ENCODE measurements at regions not wholly inside any gene's neighbourhood (a gene's known extent, or its start where the extent isn't known, plus 50 kb on each side); places are given as distances from the start of the nearest gene placed in this dataset.

DNA sequence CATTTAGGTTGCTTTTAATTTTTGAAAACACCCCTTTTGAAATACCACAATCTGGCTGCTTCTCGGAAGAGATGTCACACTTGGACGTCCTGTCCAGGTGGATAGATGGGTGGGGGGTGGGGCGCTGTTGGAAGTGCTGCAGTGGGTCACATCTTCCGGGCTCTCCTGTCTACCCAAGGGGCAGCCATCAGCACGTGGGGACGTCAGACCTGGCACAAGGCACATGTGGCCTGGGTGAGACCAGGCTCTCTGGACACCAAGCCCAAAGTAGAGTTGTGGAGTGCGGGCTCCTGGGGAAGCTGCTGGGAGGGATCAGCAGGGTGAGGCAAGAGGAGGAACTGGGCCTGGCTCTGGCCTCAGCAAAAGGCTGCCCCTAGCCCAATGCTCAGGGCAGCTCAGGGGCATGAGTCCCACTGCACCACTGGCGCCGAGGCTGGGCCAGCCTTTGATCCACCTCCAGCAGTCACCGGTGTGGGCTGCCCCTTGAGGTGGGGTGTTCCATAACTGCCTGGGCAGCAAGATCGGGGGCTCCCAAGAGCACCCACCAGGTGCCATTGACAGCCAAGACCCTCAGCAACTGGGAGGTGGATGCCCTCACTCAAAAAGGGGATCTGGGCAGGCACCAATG, 68.6 kb upstream of the CCND1 start:
- DNase-seq (ENCODE audit: low read depth) = no peak

DNA sequence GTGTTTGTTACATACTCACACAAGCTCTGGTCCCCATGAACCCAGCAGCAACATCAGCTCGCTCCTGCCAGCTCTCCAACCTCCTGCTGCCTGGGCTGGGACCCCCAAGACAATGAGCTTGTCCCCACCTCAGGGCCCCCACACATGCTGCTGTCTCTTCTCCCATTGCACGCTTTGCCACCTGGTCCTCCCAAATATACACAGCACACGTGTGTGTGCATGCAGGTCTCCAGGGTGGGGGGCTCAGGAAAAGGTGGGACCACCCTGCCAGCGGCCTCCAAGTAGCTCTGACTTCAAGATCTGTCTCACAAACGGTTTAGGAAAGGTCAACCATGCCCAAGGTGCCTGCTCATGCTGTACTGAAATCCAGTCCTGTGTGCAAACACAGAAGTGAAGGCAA, 68.1 kb upstream of the CCND1 start:
- H3K4me3 ChIP-seq (ENCODE audit: low read length) = no peak overlapping the region
- TF ChIP-seq, protein P1, sequence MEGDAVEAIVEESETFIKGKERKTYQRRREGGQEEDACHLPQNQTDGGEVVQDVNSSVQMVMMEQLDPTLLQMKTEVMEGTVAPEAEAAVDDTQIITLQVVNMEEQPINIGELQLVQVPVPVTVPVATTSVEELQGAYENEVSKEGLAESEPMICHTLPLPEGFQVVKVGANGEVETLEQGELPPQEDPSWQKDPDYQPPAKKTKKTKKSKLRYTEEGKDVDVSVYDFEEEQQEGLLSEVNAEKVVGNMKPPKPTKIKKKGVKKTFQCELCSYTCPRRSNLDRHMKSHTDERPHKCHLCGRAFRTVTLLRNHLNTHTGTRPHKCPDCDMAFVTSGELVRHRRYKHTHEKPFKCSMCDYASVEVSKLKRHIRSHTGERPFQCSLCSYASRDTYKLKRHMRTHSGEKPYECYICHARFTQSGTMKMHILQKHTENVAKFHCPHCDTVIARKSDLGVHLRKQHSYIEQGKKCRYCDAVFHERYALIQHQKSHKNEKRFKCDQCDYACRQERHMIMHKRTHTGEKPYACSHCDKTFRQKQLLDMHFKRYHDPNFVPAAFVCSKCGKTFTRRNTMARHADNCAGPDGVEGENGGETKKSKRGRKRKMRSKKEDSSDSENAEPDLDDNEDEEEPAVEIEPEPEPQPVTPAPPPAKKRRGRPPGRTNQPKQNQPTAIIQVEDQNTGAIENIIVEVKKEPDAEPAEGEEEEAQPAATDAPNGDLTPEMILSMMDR (IDR thresholded peaks at IDR 0.05; ENCODE audit: insufficient read depth, low read depth, low read length, missing control alignments) = no peak
- DNase-seq (ENCODE audit: low read depth) = no peak

More for the DNA sequence above, 68.6 kb upstream of the CCND1 start:
- H3K4me3 ChIP-seq (ENCODE audit: low read length) = no peak overlapping the region
- TF ChIP-seq, protein P1 (IDR thresholded peaks at IDR 0.05; ENCODE audit: insufficient read depth, low read depth, low read length, missing control alignments) = no peak

DNA sequence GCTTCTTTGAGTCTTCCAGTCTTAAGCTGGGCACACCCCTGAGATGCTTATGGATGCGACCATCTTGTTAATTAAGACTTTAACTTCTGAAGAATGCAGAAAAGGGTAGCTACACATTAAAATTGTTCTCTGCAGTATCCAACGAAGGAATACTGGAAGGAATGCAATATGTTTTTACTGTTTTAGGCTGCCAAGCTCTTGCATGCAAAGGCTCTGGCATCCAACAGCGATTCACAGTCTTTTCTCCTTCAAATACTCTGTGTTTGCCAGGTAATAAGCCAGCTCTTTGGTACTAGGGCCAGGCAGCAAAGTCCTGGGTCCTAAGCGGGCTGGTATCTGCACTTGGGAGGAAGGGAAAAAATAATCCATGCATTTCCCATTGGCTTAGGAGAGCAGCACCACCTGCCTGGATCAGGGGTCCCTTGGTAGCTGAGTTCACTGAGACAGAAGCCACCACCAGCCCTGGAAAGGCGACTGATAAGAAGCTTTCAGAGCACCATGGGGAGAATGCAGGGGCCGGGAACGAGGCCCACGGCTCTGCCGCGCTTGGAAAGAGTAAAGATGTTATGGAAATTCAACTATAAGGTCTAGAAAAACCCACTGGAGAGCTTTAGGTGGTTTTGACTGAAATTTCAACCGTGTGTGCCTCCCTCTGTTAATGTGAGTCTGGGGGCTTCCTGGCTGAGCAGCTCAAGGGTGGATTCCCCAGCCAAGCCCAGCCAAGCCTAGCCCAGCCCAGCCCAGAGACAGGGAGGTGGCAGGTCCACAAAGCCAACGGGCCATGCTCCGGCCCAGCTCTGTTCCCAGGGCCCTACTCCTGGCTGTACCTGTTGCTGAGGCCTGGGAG, 67.0 kb upstream of the CCND1 start:
- no peak for DNase-seq (ENCODE audit: low read depth)
- no peak overlapping the region for H3K4me3 ChIP-seq (ENCODE audit: low read length)
- TF ChIP-seq, protein P1 (IDR thresholded peaks at IDR 0.05; ENCODE audit: insufficient read depth, low read depth, low read length, missing control alignments) = no peak

DNA sequence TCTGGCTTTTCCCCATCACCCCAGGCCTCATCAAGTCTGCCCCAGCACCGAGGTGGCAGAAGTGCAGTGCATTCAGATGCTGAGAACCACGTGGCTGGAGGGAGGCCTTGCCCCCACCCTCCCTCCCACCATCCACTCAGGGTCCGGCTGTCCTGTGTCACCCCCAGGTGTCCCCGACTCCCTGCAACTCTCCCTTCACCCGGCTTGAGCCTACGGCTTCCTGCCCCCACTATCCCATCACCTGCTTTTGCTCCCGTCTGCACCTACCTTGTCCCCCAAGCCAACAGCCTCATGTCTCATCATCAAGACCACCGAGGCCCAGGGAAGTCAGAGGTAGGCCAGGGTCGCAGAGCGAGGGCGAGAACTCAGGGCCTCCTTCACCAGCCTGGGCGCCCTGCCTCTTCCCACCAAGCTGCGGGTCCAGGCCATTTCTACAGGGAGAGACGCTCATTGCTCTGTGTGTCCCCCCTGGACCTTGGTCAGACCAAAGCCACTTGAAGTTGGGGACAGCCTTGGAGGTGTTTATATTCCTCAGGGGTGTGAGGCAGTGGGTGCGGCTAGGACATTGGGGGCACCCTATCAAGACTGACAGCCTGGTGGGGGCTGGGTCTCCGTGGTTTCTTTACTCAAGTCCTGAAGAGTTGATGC, 66.2 kb upstream of the CCND1 start:
- H3K4me3 ChIP-seq (ENCODE audit: low read length) = no peak overlapping the region
- TF ChIP-seq, protein P1 (IDR thresholded peaks at IDR 0.05; ENCODE audit: insufficient read depth, low read depth, low read length, missing control alignments) = no peak
- DNase-seq (ENCODE audit: low read depth) = no peak

DNA sequence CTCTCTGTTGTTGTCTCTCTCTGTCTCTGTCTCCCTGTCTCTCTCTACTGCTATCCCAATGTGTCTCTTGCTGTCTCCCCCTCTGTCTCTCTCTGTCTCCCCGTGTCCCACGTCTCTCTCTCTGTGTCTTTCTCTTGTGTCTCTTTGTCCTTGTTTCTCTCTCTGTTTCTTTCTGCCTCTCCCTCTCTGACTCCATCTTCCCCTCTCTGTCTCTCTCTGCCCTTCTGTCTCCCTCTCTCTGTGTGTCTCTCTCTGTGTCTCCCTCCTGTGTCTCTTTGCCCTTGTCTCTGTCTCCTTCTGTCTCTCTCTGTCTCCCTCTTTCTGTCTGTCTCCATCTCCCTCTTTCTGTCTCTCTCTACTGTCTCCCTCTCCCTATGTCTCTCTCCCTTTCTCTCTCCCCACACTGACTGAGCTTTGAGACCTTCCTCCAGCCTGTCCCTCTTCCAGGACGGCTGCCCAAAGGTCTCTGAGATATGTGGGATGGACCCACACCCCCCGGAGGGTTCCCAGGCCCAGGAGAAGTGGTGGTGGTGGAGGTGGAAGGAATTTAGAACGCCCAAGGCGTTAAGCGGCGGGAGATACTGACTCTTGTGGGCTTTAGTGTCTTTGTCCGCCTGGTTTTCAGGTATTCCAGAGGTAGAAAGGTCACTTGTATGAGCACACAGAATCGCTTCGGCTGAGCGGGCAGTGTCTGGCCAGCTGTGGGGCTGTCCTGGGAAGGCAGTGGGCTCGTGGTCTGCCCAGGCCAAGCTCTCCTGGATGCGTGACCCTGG, 65.5 kb upstream of the CCND1 start:
- DNase-seq (ENCODE audit: low read depth) = no peak
- no peak overlapping the region for H3K4me3 ChIP-seq (ENCODE audit: low read length)
- TF ChIP-seq, protein P1 (IDR thresholded peaks at IDR 0.05; ENCODE audit: insufficient read depth, low read depth, low read length, missing control alignments) = no peak

DNA sequence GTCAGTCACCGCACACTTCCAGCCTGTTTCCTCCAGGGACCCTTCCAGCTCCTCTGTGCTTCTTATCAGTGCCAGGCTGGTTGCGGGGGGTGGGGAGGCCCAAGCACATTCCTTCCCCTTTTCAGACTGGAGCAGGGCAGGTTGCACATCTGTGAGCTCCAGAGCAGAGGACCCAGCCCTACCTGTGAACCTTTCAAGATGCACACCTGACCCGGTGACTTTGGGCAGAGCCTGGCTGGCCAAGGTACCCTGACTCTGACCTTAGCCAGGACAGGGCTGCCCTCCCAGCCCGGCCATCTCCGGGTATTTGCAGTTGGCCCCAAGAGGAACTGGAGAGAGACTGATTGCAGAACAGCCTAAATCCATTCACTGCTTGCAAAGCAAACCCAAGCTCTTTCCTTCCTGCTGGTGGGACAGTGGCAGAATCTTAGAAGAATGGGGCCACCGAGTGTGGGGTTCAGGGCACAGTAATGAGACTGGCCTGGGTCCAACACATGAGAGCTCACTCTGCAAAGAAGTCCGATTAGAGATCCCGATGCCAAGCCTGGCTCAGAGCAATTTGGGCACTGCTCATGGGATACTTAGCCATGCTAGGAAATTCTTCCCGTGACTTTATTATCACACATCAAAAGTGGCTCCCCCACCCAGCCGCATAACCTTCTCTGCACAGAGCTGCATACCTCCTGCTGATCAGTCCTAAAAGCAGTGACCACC, 64.7 kb upstream of the CCND1 start:
- no peak overlapping the region for H3K4me3 ChIP-seq (ENCODE audit: low read length)
- TF ChIP-seq, protein P1 (IDR thresholded peaks at IDR 0.05; ENCODE audit: insufficient read depth, low read depth, low read length, missing control alignments) = no peak
- no peak for DNase-seq (ENCODE audit: low read depth)
